Stomach (tissue), 8 donors: ENCODE measurements at regions not wholly inside any gene's neighbourhood (a gene's known extent, or its start where the extent isn't known, plus 50 kb on each side); places are given as distances from the start of the nearest gene placed in this dataset.

ENCODE experiments used
- DNase-seq, 2 donors: peaks; one replicate each; pipeline versions ENCODE4 v3.0.0 to v3.0.0-alpha.2; 2013 to 2019
- H3K27ac ChIP-seq, 5 donors: fragments of 200-600 bp in 4 of 5; sonication (generic) in 4 of 5; one replicate each; pipeline ENCODE4 v1.5.1; 2013 to 2019; ENCODE audit warnings: mild to moderate bottlenecking in 1 of 5, moderate library complexity in 1 of 5
- H3K27me3 ChIP-seq, 3 donors: fragments of 200-600 bp; sonication (generic); one replicate each; pipeline ENCODE4 v1.5.1; 2017 to 2019; ENCODE audit warnings: mixed run types in 1 of 3
- H3K36me3 ChIP-seq, 4 donors: fragments of 200-600 bp; sonication (generic); 1 replicate in 3 of 4; 2 replicates in 1 of 4; pipeline ENCODE4 v1.5.1; 2016 to 2019
- H3K4me1 ChIP-seq, 4 donors: fragments of 200-600 bp; sonication (generic); one replicate each; pipeline ENCODE4 v1.5.1; 2016 to 2019
- H3K4me3 ChIP-seq, 4 donors: fragments of 200-600 bp; sonication (generic) in 3 of 4; one replicate each; pipeline ENCODE4 v1.5.1; 2016 to 2019; ENCODE audit warnings: mild to moderate bottlenecking in 1 of 4
- H3K9me3 ChIP-seq, 4 donors: fragments of 200-600 bp; sonication (generic); one replicate each; pipeline ENCODE4 v1.5.1; 2016 to 2019
- EP300 ChIP-seq: sonication (generic); formaldehyde crosslinking; IDR thresholded peaks from one replicate; pipeline ENCODE4 v1.6.1; 2017; ENCODE audit warnings: antibody characterized with exemption
- POLR2A ChIP-seq, 4 donors: fragments of 450-650 bp; IDR thresholded peaks; one replicate each; pipeline ENCODE4 v1.6.1; 2016; ENCODE audit warnings: antibody characterized with exemption in 4 of 4, control low read depth in 2 of 4, mild to moderate bottlenecking in 1 of 4, moderate library complexity in 1 of 4
- POLR2AphosphoS5 ChIP-seq, 3 donors: sonication (generic); formaldehyde crosslinking; IDR thresholded peaks; one replicate each; pipeline ENCODE4 v1.6.1; 2016; ENCODE audit warnings: antibody characterized with exemption in 3 of 3
- WGBS, 5 donors: extraction: QIAGEN DNeasy Blood & Tissue Kit in 3 of 5; methylation state at CpG; one replicate each; pipeline versions ENCODE4 v1.1.5 to v1.1.7; 2013 to 2018; 5-methylcytosine and 5-hydroxymethylcytosine counted together
- intact Hi-C: fragments of 100-400 bp; cut with DNase I; formaldehyde crosslinking; loops from one replicate; pipeline ENCODE4 v1.15.1; 2023; ENCODE audit warnings: low total_unique reads
- TF ChIP-seq, protein P1 (sequence below), 7 experiments: fragments of 450-650 bp in 4 of 7; fragments of 200-600 bp in 3 of 7; sonication (generic) in 3 of 7; IDR thresholded peaks; one replicate each; pipeline ENCODE4 v1.5.1; 2016 to 2019; ENCODE audit warnings: antibody characterized with exemption in 7 of 7, control low read depth in 2 of 7, mild to moderate bottlenecking in 1 of 7
- donor health status: healthy with polysubstance abuse.
- donor health status: Bipolar disorder and iron deficiency.
- donor health status: healthy.

DNA sequence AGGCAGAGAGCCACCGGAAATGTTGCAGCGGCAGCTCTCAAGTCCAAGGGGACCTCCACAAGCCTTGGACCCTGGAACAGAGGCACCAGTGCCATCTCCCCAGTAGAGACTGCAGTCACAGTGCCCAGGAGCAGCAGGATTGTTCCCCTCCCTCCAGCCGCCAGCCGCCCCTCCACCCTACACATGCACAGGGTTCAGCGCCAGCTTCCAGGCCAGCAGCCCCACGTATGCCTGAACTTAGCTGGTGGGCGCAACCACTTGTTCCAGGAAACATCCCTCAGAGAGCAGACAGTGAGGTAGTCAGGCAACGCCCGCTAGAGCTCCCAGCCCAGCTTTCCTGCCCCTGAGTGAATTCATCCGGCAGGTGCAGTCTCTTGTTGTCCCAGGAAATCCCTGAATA is 1098.1 kb upstream of the NCAM2 start:
- Histone ChIP-seq H3K36me3 (no peaks in the 10 kb centered on the region), H3K27me3 (no peaks in the 10 kb centered on the region), H3K4me1 (no peaks in the 10 kb centered on the region), H3K4me3 (no peak overlapping the region), H3K9me3 (peaks cover 0 to 17% (median 0%) of the 10 kb centered on the region in 4 donors), H3K27ac (no peak overlapping the region)
- TF ChIP-seq EP300 (no peak), POLR2A (IDR thresholded peaks at IDR 0.05) (no peak), POLR2AphosphoS5 (IDR thresholded peaks at IDR 0.05) (no peak)
- TF ChIP-seq, protein P1, sequence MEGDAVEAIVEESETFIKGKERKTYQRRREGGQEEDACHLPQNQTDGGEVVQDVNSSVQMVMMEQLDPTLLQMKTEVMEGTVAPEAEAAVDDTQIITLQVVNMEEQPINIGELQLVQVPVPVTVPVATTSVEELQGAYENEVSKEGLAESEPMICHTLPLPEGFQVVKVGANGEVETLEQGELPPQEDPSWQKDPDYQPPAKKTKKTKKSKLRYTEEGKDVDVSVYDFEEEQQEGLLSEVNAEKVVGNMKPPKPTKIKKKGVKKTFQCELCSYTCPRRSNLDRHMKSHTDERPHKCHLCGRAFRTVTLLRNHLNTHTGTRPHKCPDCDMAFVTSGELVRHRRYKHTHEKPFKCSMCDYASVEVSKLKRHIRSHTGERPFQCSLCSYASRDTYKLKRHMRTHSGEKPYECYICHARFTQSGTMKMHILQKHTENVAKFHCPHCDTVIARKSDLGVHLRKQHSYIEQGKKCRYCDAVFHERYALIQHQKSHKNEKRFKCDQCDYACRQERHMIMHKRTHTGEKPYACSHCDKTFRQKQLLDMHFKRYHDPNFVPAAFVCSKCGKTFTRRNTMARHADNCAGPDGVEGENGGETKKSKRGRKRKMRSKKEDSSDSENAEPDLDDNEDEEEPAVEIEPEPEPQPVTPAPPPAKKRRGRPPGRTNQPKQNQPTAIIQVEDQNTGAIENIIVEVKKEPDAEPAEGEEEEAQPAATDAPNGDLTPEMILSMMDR (IDR thresholded peaks at IDR 0.05), result no peak
- intact Hi-C loops, result no loop called here
- DNase-seq, result no peak
- 91 to 100% (median 96%) methylated on average over 6 to 10 of the region's 10 CpGs for WGBS, 5 donors

DNA sequence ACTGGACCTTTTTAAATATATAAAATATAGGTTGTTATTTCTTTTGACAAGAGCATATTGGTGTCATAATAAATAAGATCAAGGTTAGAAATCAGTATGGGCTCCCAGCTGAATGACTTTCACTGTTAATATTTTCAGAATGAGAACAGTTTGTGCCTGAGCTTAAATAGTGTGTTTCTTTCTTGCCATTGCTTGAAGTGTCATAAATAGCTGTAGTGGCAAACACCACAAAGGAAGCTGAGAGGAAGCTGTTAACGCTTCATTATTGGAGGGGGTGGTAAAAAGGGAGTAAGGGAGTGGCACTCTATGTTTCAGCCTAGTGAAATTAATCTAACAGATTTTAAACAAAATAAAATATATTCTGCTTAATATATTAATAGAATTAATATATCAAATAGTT is 1089.8 kb upstream of the NCAM2 start:
- no peaks in the 10 kb centered on the region for H3K4me1 ChIP-seq
- no peak overlapping the region for H3K27ac ChIP-seq
- no peaks in the 10 kb centered on the region for H3K36me3 ChIP-seq
- no peak for DNase-seq
- no peaks in the 10 kb centered on the region for H3K9me3 ChIP-seq
- H3K27me3 ChIP-seq, result no peaks in the 10 kb centered on the region
- TF ChIP-seq POLR2AphosphoS5 (IDR thresholded peaks at IDR 0.05) (no peak), POLR2A (IDR thresholded peaks at IDR 0.05) (no peak), EP300 (no peak)
- TF ChIP-seq, protein P1 (IDR thresholded peaks at IDR 0.05), result no peak
- H3K4me3 ChIP-seq, result no peak overlapping the region
- intact Hi-C loops, result no loop called here
- 45 to 63% (median 57%) methylated on average over 1 of the region's 1 CpG for WGBS, 5 donors

DNA sequence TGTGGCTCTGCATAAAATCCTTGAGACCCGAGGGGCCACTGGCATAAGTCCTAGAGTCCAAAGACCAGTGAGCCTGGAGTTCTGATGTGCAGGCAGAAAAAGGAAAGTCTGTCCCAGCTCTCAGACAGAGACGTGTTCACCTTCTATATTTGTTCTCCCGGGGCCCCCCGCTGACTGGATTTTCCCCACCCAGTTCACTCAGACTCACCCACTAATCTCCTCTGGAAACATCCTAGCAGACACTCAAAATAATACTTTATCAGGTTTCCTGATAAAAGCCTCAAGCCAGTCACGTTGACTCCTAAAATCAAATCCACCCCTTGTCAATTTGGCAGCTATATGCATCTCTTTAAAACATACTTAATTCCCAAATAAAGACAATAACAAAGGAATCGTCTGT is 1084.2 kb upstream of the NCAM2 start:
- TF ChIP-seq, protein P1 (IDR thresholded peaks at IDR 0.05), result no peak
- TF ChIP-seq POLR2AphosphoS5 (IDR thresholded peaks at IDR 0.05) (no peak), POLR2A (IDR thresholded peaks at IDR 0.05) (no peak), EP300 (no peak)
- no peaks in the 10 kb centered on the region for H3K4me1 ChIP-seq
- no peak overlapping the region for H3K27ac ChIP-seq
- no peaks in the 10 kb centered on the region for H3K36me3 ChIP-seq
- no peaks in the 10 kb centered on the region for H3K27me3 ChIP-seq
- 40 to 59% (median 41%) methylated on average over 6 of the region's 6 CpGs for WGBS, 5 donors
- no peaks in the 10 kb centered on the region for H3K9me3 ChIP-seq
- no peak overlapping the region for H3K4me3 ChIP-seq
- intact Hi-C loops, result no loop called here
- no peak for DNase-seq

DNA sequence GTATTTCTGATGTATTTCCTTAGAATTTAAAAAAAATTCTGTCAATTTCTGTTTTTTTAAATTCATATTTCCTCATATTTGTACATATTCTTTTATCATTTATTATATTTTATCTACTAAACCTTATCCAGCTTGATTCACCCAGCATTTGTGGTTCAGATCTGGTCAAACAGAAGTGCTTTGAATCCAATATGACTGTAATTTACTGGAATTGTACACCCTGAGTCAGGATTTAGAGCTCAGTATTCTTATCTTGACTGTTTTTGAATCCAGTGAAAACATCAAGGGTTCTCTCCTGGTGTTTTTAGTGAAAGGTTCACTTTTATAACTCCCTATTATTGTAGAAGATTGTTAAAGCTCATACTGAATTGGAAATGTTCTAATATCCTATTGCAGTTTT is 1077.0 kb upstream of the NCAM2 start:
- Histone ChIP-seq H3K27me3 (no peaks in the 10 kb centered on the region), H3K9me3 (no peaks in the 10 kb centered on the region), H3K36me3 (no peaks in the 10 kb centered on the region), H3K27ac (no peak overlapping the region), H3K4me1 (no peaks in the 10 kb centered on the region), H3K4me3 (no peak overlapping the region)
- intact Hi-C loops, result no loop called here
- no peak for DNase-seq
- TF ChIP-seq EP300 (no peak), POLR2A (IDR thresholded peaks at IDR 0.05) (no peak), POLR2AphosphoS5 (IDR thresholded peaks at IDR 0.05) (no peak)
- TF ChIP-seq, protein P1 (IDR thresholded peaks at IDR 0.05), result no peak
